Hematopoietic multipotent progenitor cell treated with erythropoietin and hydrocortisone succinate and interleukin-3 and kit ligand, for 17 days (in vitro differentiated cells): ENCODE measurements at regions not wholly inside any gene's neighbourhood (a gene's known extent, or its start where the extent isn't known, plus 50 kb on each side); places are given as distances from the start of the nearest gene placed in this dataset.
"Not testable (repeated sequence)": the region's sequence is repeated elsewhere in the genome, so short reads cannot be mapped to it uniquely, and the experiment has no call there.

Experiments used
- DNase-seq: peaks from one replicate; pipeline ENCODE4 v3.0.0-alpha.2; 2015; ENCODE audit warnings: low spot score

DNA sequence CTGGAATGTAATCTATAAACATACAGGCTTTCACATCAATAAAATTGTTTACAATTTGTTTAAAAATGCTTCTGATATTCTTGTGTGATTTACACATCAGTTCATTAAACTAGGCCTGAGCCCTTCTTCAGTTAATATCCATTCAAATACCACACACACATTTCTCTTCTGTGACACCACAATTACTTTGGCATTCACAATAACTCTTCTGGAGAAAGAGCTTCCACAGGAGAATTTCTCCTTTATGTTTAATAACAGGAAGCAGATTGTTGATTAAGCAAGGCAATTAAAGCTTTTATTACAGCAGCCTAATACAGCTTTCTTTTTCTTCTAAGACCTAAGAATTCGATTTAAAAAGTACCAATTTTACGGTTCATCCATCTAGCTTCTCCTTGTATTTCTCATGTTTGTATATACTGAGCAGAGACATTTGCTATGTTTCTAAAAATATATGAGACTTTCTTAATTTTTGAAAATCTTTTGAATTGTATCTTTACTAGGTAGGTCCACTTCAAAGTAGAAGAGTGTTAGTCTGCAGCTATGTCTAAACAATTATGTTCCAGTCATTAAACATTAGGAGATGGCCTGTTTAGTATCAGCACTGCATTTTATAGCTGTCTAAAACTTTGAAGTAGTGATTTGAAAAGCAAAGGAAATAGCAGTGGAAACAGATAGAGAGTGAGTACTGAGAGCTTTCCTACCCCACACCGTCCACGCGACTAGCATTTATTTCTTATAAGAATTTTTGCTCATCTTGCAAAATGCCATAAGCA, 511.1 kb upstream of the UBE2E2 start:
- no peak for DNase-seq

DNA sequence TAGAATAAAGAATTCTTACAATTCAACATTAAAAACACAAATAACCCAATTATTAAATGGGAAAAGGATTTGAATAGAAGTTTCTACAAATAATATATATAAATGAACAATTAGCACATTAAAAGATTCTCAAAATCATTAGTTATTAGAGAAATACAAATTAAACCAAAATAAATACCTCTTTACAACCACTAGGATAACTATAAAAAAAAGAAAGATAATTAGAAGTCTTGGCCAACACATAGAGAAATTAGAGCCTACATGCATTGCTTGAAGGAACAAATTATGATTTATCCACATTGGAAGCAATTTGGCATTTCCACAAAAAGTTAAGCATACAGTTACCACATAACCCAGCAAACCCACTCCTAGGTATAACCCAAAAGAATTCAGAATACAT, 502.3 kb upstream of the UBE2E2 start:
- no peak for DNase-seq

DNA sequence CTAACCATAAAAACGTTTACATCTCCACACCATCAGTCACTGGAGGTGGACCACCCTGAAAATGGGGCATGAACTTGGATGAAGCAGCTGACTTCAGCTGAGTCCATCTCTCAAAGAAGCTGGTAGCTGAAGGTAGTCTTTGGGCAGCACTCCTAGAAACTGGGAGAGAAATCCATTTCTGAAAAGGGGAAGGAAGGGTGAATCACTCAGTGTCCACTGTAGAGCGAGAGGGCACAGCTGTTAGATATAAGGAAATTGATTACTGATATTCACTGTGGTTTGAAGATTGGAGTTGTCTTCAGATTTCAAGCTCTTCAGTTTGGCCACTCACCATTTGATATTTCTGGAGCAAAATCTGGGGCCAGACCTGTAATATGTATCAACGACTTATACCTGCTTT, 499.0 kb upstream of the UBE2E2 start:
- no peak for DNase-seq

DNA sequence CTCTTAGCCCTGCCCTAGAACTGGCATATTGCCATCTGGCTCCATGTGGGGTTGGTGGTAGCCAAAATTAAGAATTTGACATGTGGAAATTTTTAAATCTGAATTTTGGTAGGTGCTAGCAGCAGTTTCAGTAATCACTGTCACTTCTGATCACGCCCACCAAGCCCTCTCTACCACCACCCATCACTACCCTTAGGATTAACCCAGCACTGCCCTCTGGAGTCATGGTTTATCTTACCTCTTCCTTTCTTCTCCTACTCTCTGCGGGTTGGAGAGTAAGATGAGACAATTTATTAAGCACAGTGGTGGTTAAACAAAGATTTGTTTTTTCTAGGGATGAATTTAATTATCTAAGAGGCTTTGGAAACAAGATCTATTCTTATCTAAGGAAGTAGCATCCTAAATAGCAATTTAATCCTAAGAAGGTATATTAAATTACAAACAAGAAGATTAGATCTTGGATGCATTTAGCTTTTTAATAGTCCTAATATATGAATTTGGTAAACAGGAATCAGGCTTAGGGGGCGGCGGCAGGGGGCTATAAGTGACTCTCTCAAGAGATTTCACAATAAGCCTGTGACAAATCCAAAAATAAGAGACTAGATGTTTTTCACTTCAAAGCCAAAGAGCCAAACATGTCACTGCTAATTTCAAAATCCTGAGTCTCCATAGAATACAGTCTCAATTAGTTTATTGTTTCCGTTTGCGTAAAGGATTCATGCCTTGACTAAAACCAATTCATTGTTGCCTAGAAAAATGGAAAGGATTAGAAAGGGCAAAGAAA, 498.4 kb upstream of the UBE2E2 start:
- DNase-seq = no peak

DNA sequence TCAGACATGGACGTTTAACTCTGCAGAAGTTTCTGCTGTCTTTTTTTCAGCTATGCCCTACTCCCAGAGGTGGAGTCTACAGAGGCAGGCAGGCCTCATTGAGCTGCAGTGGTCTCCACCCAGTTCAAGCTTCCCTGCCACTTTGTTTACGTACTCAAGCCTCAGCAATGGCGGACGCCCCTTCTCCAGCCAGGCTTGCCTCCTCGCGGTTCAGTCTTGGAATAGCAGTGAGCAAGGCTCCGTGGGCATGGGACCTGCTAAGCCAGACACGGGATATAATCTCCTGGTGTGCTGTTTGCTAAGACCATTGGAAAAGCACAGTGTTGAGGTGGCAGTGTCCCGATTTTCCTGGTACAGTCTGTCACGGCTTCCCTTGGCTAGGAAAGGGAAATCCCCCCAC, 496.2 kb upstream of the UBE2E2 start:
- not testable (repeated sequence) for DNase-seq

DNA sequence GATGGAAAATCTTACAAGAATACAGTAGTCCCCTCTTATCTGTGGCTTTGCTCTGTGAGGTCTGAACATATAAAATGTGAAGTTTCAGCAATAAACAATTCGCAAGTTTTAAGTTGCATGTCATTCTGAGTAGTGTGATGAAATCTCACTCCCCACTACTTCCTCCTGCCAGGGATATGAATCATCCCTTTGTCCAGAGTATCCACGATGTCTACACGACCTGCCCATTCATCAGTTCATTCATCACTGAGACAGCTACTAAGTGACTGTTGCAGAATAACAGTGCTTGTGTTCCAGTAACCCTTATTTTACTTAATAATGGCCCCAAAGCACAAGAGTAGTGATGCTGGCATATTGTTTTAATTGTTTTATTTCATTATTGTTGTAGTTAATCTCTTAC, 489.2 kb upstream of the UBE2E2 start:
- no peak for DNase-seq

DNA sequence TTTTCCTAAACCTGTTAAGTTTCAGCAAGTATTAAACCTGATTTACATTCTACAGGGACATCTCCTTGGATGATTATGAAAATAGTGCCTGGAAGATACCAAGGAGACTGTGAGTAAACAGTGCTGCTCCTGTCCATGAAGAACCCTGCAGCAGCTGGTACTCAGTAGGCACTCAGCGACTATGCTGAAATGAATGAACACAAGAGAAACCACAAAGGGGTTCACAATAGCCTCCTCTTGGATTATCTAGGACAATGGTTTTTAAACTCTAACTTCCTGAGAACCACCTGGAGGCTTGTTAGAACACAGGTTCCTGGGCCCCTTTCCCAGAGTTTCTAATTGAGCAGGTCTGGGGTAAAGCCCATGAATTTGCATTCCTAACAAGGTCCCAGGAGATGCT, 488.4 kb upstream of the UBE2E2 start:
- DNase-seq = no peak

DNA sequence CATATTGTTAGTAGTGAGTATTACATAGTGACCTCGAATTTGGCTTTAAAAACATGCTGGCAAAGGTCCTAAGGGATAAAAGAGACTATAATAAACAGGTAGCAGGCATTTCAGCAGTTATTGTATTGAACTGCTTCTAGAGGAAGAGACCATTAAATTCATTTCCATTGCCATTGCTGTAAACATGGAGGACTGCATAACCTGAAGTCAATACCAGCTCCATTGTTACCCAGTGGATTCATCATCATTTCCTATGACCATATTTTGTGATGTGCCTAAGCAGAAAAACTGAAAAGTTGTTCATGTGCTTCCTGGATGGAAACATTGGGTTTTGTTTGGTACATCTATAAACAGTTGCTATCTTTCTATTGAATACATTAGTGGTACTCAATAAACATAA, 482.5 kb upstream of the UBE2E2 start:
- DNase-seq = no peak

DNA sequence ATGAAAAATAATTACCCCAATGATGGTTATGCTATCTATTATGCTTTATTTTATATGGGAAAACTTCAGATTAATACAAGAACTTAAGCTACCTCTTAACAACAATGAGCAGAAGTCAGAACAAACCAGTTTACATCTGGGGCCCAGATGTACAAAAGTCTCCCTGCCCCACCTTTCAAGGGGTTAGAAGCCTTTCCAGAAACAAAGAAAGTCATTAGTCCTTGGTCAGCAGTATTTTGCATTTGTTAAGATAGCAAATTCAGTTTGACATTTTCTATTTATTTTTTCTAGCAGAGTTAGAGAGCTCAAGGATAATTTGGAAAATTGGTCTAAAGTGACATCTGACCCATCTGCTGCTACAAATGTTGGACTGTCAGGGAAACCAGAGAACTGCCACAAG, 478.7 kb upstream of the UBE2E2 start:
- no peak for DNase-seq

DNA sequence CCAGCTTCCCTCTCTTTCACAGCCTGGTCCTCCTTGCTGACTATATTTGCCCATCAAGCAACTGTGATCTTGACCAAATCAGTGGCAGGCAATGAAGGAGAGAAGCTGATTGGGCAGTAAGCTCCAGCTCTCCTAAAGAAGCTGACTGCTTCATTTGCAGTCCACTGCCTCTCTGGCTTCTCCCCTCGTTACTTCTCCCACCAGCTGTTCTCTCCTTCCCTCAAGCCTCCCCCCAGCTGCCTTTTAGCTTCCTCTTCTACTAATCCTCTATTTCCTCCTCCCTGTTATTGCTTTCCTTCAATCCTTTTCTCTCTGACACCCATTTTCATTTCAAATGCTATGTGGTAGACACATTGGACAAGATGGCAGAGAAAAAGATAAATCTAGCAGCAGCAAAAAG, 474.7 kb upstream of the UBE2E2 start:
- DNase-seq = no peak

DNA sequence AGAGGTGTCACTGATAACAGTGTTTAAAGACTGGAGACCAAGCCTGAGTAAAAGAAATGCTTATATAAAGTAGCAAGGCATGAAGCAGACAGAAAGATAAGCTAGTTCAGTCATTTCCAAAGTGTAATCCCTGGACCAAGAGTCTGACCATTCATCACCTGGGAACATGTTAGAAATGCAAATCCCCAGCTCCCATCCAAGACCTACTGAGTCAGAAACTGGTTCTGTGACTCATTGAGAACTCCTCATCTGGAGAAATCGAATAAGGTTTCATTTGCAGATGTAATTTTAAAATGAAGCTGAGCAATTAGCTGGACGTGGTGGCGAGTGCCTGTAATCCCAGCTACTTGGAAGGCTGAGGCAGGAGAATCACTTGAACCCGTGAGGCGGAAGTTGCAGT, 473.9 kb upstream of the UBE2E2 start:
- DNase-seq = no peak

DNA sequence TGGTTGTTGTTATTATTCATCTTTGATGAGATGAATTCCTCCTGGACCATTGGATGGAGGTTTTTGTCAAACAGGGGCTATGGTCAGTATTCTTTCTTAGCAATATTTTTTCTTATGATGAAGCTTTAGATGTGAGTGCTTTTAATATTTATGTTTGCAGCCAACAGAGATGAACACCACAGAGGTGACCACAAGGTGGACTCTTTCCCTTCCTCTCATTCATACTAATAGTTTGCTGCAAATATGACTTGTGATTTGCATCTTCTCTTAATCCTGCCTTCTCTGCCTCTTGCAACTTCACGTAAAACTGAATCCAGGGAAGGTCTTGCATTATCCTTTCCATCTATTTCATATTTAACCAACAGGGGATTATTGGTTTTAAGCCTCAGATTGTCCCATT, 473.1 kb upstream of the UBE2E2 start:
- DNase-seq = no peak

DNA sequence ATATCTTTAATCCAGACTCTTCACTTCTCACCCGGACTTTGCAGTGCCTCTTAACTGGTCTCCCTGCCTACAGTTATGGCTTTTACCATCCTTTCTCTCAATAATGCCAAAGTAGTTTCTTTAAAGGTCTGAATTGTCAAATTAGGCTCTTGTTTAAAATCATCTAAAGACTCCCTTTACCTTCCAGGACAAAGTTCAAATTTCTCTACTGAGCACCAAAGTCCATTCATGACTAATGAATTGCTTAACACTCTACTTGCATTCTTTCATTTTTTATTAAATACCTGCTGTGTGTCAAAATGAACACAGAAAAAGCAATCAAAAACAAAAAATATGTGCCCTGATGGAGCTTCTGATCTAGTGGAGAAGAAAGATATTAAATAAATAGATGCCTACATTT, 472.4 kb upstream of the UBE2E2 start:
- no peak for DNase-seq

DNA sequence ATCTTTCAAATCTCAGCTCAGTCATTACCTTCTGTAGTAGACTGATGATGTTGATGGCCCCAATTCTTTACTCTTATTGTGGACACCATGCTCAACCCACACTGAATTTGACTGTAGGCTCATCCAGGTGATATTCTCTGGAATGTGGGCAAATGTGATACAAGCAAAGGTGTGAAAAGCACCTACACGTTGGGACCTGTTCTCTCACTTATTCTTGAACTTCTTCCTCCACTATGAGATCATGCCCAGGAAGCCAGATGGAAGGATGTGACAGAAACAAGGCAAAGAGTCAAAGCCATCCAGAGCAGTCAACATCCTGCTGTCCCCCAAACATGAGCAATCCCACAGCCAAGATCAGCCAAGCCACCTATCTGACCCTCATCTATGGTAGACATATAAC, 471.2 kb upstream of the UBE2E2 start:
- no peak for DNase-seq

DNA sequence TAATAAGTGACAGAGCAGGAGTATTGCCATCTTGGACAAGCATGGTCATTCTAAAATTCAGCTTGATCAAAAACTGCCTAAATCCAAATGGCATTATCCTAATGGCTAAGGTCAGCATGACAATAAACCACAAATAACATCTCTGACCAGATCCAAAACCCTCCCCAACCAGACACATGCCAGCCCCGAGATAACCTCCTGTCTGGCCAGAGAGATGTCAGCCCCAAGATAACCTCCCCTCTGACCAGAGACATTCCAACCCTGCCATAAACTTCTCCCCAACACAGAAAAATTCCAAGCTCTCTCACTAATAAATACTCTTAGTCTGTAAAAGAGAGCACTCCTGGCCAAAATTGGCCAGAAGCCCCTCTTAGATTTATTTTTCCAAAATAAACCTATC, 470.5 kb upstream of the UBE2E2 start:
- DNase-seq = no peak

DNA sequence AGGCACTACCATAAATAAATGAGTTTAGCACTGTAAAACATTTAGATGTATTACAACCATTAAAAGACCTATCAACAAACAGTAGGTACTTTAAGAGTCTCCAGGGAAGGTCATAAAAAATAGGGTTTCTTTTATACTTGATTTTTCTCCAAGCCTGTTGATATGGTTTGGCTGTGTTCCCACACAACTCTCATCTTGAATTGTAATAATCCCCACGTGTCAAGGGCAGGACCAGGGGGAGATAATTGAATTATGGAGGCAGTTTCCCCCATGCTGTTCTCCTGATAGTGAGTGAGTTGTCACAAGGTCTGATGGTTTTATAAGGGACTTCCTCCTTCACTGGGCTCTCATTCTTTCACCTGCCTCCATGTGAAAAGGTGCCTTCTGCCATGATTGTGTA, 468.9 kb upstream of the UBE2E2 start:
- DNase-seq = no peak

DNA sequence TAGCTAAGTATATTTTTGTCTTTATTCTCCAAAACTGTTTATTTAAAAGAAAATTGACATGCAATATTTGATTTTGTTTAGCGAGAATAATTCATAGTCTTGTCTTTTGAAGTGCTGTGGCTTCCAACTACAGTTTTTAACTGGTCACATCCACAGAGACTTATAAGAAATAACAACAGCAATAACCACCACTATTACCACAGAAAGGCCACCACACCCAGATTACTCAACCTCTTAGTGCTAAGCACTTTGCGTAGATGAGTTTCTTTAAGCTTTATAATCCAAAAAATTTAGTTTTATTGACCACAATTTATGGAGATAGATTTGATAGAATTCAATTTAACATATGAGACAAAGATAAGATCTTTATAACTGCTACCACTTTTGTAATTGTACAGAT, 468.4 kb upstream of the UBE2E2 start:
- DNase-seq = no peak

DNA sequence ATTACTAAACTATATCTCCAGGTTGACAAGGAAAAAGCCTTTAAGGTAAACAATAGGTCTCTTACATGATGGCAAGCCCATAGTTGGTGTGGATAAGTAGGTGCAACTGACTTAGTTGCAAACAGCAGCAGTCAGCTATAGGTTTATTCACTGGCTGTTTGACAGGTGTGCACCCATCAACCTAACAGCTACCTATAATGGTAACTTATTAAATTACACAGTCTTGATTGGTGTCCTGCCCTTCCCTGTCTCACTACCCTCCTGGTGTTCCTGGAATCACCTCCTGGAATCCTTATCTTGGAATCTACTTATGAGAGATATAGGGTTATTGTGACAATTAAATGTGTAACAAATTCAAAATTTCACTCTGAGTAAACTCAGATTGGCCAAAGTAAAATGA, 467.8 kb upstream of the UBE2E2 start:
- no peak for DNase-seq

DNA sequence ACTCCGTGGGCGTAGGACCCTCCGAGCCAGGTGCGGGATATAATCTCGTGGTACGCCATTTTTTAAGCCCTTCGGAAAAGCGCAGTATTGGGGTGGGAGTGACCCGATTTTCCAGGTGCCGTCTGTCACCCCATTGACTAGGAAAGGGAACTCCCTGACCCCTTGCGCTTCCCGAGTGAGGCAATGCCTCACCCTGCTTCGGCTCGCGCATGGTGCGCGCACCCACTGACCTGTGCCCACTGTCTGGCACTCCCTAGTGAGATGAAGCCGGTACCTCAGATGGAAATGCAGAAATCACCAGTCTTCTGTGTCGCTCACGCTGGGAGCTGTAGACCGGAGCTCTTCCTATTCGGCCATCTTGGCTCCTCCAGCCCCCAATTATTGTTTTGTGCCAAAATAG, 459.7 kb upstream of the UBE2E2 start:
- not testable (repeated sequence) for DNase-seq

DNA sequence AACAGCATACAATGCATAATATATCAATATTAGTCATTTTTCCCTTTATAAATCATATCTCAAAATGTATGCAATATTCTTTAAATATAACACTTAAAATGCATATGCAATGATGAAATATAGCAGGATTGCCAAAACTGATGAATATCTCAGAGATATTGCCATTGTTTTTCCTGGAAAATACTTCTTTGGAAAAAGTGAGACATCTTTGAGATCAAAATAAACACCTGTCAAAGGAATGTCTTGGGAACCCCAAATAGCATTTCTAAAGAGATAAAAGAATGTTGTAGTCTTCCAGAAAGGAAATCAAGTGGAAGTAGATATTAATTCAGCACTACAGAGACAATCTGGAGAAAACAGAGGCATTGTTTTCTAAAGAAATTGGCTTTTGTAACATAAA, 457.8 kb upstream of the UBE2E2 start:
- DNase-seq = no peak

DNA sequence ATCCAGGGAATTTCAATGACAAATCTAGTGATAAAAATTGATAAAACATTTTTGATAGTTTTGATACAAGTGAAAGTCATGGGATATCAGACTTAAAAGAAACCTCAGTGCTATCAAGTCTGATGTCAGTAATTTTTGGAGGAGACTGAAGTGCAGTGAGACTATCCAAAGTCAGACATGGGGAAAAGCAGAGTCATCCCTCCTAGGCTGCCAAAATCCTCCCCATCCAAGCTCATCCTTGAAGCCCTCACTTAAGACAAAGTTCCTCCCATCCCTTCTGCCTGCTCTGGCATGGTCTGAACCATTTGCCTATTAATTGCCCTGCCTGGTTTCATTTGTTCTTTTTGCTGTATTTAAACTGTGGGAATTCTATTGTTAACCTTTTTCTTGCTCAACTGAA, 456.9 kb upstream of the UBE2E2 start:
- DNase-seq = no peak

DNA sequence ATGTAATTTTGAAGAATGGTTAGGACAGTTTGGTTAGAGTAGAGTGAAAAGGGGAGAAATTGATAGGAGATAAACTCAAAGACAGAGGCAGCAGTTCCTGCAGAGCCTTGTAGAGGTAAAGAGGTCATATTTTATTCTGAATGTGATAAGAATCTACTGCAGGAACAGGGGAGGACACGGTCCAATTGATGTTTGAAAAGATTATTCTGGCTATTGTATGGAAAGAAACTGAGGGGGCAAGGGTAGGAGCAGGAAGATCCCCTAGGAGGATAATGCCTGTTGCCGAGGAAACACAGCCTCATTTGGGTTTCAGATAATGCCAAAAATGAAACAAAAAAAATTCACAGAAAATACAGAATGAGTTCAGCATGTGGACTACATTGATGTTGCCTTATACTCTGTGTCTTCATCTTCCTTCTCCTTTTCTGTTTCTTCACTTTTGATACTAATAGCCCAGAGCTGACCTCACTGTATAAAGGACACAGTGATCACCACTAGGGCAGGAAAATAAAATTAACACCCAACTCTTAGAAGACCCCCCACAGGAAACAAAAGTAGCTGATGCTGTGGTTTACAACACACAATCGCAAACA, 454.6 kb upstream of the UBE2E2 start:
- DNase-seq = no peak

DNA sequence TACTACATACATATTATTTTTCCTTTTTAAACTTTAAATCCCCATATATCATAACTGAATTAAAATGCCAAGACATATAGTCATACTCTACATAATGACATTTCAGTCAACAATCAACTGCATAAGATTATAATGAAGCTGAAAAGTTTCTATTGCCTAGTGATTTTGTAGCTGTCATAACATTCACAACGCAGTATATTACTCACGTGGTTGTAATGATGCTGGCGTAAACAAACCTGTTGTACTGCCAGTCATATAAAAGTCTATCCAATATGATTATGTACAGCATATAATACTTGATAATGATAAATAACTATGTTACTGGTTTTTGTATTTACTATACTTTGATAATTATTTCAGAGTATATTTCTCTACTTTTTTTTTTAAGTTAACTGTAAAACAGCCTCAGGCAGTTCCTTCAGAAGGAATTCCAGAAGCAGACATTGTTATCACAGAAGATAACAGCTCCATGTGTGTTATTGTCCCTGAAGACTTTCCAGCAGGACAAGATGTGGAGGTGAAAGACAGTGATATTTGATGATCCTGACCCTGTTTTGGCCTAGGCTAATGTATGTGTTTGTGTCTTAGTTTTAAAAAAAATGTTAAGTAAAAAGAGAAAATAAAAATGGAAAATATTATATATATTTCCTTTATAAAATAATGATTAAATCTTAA, 443.4 kb upstream of the UBE2E2 start:
- no peak for DNase-seq
